Neural progenitor cell (in vitro differentiated cells): ENCODE measurements at regions not wholly inside any gene's neighbourhood (a gene's known extent, or its start where the extent isn't known, plus 50 kb on each side); places are given as distances from the start of the nearest gene placed in this dataset.

ENCODE experiments used
- CTCF ChIP-seq: fragments of 200-600 bp; sonication (generic); IDR thresholded peaks from 2 replicates; pipeline ENCODE4 v1.5.1; 2017; ENCODE audit warnings: antibody characterized with exemption, mild to moderate bottlenecking
- EZH2phosphoT487 ChIP-seq: fragments of 200-600 bp; sonication (generic); IDR thresholded peaks from 2 replicates; pipeline ENCODE4 v1.6.1; 2017; ENCODE audit warnings: antibody characterized with exemption

- no peak for TF ChIP-seq CTCF
- no peak for TF ChIP-seq EZH2phosphoT487
These were observed 126.7 kb upstream of the AMOT start for GRCh38 chrX:112967341-112967740.
